ENCODE measurements at regions not wholly inside any gene's neighbourhood (a gene's known extent, or its start where the extent isn't known, plus 50 kb on each side); places are given as distances from the start of the nearest gene placed in this dataset.
A peak's percentile ranks its signal among the peaks of the same experiment; 100 is the strongest.
"Not testable (repeated sequence)": the region's sequence is repeated elsewhere in the genome, so short reads cannot be mapped to it uniquely, and the experiment has no call there.

GRCh38 chr18:26648509-26649192 lies 100.3 kb upstream of the KCTD1 start:
- no peak for DNase-seq

- DNase-seq: no peak
Observed at GRCh38 chr18:26646901-26647300, 98.5 kb upstream of the KCTD1 start.

GRCh38 chr18:26642440-26643348 lies 94.3 kb upstream of the KCTD1 start:
- DNase-seq: peak; percentile 46

- DNase-seq: no peak
Observed at GRCh38 chr18:26640541-26640940, 92.2 kb upstream of the KCTD1 start.

DNA sequence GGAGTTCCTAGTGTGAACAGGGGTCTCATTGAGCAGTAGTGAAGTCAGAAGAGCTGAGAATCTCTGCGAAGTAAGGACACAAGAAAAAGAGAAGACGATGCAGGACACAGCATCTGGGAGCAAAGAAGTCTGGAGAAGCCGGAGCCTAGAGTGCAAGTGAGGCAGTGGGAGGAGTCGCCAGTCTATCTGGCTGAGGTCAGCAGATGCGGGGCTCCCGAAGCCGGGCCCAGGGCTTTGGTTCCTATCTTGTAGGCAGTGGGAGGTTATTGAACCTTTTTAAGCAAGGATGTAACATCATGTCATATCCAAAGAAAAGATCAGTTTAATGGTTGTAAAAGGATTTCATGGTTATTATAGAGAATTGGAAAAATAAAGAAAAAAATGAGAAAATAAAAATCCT lies 90.8 kb upstream of the KCTD1 start:
- DNase-seq: no peak

DNA sequence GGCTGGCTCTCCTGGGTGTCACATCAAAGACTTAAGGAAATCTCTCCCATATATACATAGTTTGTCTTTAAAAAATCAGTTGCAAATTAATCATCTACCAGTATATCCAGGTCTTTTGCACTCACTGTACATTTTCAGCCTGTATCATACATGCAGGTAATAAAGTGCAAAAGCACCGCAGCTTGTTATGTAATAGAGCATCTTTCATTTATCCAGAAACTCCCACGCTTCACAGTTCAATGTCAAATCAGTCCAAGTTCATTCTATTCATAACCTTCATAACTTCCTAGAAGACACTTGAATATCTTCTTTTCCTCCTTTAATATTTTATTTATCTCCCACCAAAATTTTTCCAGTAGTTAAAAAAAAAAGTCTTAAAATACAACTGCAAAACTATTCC lies 89.6 kb upstream of the KCTD1 start:
- no peak for DNase-seq

DNA sequence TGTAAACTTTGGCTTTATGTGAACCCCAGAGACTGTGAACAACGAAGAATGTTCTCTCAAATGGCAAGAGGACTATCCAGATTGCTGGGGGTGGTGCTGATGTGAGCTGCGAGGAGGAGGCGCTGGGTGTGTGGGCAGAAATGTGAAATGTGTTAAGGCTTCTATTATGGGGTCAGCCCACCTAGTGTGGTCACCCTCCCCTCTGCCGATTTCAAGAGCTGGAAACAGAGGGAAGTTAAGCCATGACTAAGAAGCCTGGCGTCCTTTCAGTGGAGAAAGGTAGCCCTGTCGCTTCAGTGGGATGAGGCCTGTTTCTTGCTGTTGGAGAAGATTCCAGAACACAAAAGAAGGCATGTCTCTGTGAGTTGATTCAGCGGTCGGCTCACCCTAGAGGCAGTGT lies 89.0 kb upstream of the KCTD1 start:
- no peak for DNase-seq

GRCh38 chr18:26635466-26635865 lies 87.1 kb upstream of the KCTD1 start:
- no peak for DNase-seq

DNA sequence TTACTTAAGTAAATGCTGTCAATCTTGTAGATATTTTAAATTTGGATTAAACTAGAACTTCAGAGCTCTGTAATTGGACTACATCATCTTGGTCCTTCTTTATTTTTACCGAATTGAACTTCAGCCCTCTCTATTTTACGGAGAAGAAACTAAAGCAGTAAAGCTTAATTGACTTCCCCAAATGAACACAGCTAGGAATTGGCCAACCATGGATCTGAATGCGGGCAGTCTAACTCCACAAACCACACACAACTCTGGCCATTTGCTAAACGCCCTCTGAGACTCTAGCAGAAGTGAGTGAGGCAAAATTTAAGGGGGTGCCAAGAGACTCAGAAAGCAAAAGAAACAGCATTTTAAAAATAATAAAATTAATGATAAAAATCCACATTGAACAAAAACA lies 86.3 kb upstream of the KCTD1 start:
- no peak for DNase-seq

DNA sequence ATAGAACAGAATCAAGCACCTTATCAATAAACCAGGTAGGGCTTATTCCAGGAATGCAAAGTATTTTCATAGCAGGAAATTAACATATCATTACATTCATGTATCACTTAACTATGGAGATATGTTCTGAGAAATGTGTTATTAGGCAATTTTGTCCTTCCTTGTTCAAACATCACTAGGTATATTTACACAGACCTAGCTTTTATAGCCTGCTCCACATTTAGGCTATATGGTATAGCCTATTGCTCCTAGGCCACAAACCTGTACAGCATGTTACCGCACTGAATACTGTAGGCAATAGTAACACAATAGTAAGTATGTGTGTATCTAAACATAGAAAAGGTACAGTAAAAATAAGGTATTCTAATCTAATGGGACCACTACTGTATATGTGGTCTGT lies 82.8 kb upstream of the KCTD1 start:
- no peak for DNase-seq

- peak; percentile 26 for DNase-seq
Observed at GRCh38 chr18:26630596-26630995, 82.2 kb upstream of the KCTD1 start.

DNA sequence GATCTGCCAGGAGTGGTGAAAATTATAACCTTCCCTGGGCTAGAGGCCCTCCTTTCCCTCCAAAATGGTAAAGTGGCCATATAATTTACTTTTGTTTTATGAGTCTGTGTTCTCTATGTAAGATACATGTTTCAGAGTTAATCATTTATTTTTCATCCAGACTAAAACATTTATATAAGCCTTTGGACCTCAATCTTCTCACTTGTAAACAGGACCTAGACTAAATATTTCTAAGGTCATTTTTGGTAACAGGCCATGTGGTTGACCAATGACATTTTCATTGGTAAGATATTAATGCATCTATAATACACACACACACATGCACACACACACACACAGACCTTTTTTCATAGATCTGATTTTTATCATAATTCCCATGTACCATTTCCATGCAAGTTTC lies 79.7 kb upstream of the KCTD1 start:
- DNase-seq: no peak

DNA sequence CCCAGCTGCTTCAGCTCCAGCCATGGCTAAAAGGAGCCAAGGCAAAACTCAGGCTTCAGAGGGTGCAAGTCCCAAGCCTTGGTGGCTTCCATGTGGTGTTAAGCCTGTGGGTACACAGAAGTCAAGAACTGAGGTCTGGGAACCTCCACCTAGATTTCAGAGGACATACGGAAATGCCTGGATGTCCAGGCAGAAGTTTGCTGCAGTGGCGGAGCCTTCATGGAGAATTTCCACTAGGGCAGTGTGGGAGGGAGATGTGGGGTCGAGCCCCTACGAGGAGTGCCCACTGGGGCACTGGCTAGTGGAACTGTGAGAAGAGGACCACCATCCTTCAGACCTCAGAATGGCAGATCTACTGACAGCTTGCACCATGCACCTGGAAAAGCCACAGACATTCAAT lies 76.1 kb upstream of the KCTD1 start:
- no peak for DNase-seq

- DNase-seq: not testable (repeated sequence)
Observed at GRCh38 chr18:26623314-26623713, 75.0 kb upstream of the KCTD1 start.

GRCh38 chr18:26621161-26622026 lies 73.0 kb upstream of the KCTD1 start:
- DNase-seq: peak; percentile 81

- no peak for DNase-seq
Observed at GRCh38 chr18:26619350-26619749, 71.0 kb upstream of the KCTD1 start.

GRCh38 chr18:26618135-26618534 lies 69.8 kb upstream of the KCTD1 start:
- DNase-seq: no peak

GRCh38 chr18:26617151-26617554 lies 68.8 kb upstream of the KCTD1 start:
- no peak for DNase-seq

DNA sequence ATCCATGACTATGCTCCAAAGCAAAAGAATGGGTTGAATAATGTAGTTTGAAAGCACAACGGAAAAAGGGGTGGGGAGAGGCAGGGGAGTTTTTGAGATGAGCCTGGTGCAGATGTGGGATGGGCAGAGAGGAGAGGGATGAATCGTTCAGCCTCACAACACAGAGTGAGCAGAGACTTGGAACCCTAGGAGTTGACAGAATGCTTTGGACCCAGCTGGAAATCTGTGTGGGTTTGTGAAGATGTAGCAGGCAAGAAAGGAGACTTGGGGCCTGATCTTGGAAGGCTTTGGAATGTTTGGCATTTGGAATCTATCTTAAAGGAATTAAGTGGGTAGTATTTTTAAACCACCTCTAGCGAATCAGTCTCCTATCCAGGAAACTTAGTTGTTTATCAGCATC lies 66.0 kb upstream of the KCTD1 start:
- DNase-seq: no peak
